ENCODE measurements at regions not wholly inside any gene's neighbourhood (a gene's known extent, or its start where the extent isn't known, plus 50 kb on each side); places are given as distances from the start of the nearest gene placed in this dataset.

- peaks cover 12% of the 10 kb centered on the region; the same call in 1 of the 2 replicates for H4K20me1 ChIP-seq (ENCODE audit: insufficient read depth, low read length)
- no peaks in the 10 kb centered on the region for H3K9me3 ChIP-seq (ENCODE audit: insufficient read depth, low read length, severe bottlenecking)
- ATAC-seq (ENCODE audit: insufficient read depth, low read depth) (no peak), DNase-seq (no peak)
- H2AFZ ChIP-seq (ENCODE audit: low read depth, low read length), result no peak overlapping the region
- H3K4me3 ChIP-seq (ENCODE audit: low read depth in 1 of 2, low read length in 2 of 2), result no peak overlapping the region
- TF ChIP-seq EZH2 (IDR thresholded peaks at IDR 0.05; ENCODE audit: borderline replicate concordance, low read depth, low read length, severe bottlenecking) (no peak), CTCF (IDR thresholded peaks at IDR 0.05; ENCODE audit: borderline replicate concordance, extremely low read depth, low read length, poor library complexity, severe bottlenecking) (no peak)
- H3K9ac ChIP-seq (ENCODE audit: low read depth, low read length), result no peak overlapping the region
- no peaks in the 10 kb centered on the region for H3K79me2 ChIP-seq (ENCODE audit: insufficient read depth, low read length)
- peaks cover 14% of the 10 kb centered on the region for H3K4me1 ChIP-seq (ENCODE audit: insufficient read depth, low read length)
- no peak overlapping the region for H3K4me2 ChIP-seq (ENCODE audit: insufficient read depth, low read length)
- H3K36me3 ChIP-seq (ENCODE audit: insufficient read depth, low read length), result no peaks in the 10 kb centered on the region
- H3K27me3 ChIP-seq (ENCODE audit: insufficient read depth, low read length, poor library complexity), result peaks cover 43% of the 10 kb centered on the region
- no peak overlapping the region for H3K27ac ChIP-seq (ENCODE audit: low read length)
Measured at GRCh38 chr5:157993201-157993600, 134.3 kb upstream of the CLINT1 start.

DNA sequence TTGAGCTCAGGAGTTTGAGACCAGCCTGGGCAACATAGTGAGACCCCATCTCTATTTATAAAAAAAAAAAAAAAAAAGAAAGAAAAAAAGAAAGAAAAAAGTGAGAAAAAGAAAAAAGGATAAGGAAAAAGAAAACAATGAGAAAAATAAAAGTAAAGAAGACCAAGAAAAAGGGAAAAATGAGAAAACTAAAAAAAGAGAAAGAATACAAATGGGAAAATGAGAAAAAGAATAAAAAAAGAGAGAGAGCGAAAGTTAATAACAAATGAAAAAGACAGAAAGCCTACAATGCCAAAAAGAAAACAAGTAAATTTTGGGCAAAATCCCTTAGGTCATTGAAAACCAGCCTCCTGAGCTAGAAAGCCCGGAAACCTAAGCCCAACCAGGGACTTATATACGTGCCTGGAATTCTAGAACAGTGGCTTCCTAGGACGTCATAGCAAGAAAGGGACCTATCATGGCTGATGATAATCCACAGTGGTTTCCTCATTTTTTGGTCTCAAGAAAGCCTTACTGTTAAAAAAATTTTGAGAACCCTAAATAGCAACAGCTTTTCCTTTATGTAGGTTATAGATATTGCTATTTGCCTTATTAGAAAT is 131.7 kb upstream of the CLINT1 start:
- Histone ChIP-seq H3K4me3 (ENCODE audit: low read depth in 1 of 2, low read length in 2 of 2) (no peak overlapping the region), H4K20me1 (ENCODE audit: insufficient read depth, low read length) (peaks cover 12% of the 10 kb centered on the region; the same call in 1 of the 2 replicates), H2AFZ (ENCODE audit: low read depth, low read length) (no peak overlapping the region), H3K9me3 (ENCODE audit: insufficient read depth, low read length, severe bottlenecking) (no peaks in the 10 kb centered on the region), H3K79me2 (ENCODE audit: insufficient read depth, low read length) (no peaks in the 10 kb centered on the region), H3K27ac (ENCODE audit: low read length) (no peak overlapping the region), H3K27me3 (ENCODE audit: insufficient read depth, low read length, poor library complexity) (peaks cover 39% of the 10 kb centered on the region), H3K36me3 (ENCODE audit: insufficient read depth, low read length) (no peaks in the 10 kb centered on the region), H3K4me2 (ENCODE audit: insufficient read depth, low read length) (no peak overlapping the region), H3K9ac (ENCODE audit: low read depth, low read length) (no peak overlapping the region), H3K4me1 (ENCODE audit: insufficient read depth, low read length) (peaks cover 14% of the 10 kb centered on the region)
- DNase-seq, result no peak
- ATAC-seq (ENCODE audit: insufficient read depth, low read depth), result no peak
- TF ChIP-seq CTCF (IDR thresholded peaks at IDR 0.05; ENCODE audit: borderline replicate concordance, extremely low read depth, low read length, poor library complexity, severe bottlenecking) (no peak), EZH2 (IDR thresholded peaks at IDR 0.05; ENCODE audit: borderline replicate concordance, low read depth, low read length, severe bottlenecking) (no peak)

DNA sequence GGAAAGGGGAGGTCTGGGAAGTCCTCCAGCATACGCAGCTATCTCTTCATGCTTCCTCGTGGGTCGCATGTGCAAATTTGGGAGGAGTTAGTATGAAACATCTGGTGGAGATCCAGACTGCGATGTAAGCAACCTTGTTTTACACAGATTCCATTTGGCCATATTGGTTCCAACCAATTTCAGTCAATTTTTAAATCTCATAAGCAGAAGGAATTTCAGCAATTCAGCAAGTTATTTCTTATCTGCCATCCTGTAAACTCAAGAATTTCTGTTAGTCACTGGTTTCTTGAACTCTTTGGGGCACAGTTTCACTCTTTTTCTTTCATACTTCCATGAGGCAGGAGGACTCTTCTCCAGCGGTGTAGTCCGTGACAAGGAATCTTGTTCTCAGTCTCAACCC is 130.4 kb upstream of the CLINT1 start:
- H3K27me3 ChIP-seq (ENCODE audit: insufficient read depth, low read length, poor library complexity), result peaks cover 29% of the 10 kb centered on the region
- no peaks in the 10 kb centered on the region for H3K36me3 ChIP-seq (ENCODE audit: insufficient read depth, low read length)

More for the DNA sequence above, 130.4 kb upstream of the CLINT1 start:
- Histone ChIP-seq H3K9me3 (ENCODE audit: insufficient read depth, low read length, severe bottlenecking) (no peaks in the 10 kb centered on the region), H3K27ac (ENCODE audit: low read length) (no peak overlapping the region), H3K9ac (ENCODE audit: low read depth, low read length) (no peak overlapping the region), H2AFZ (ENCODE audit: low read depth, low read length) (no peak overlapping the region), H4K20me1 (ENCODE audit: insufficient read depth, low read length) (peaks cover 4% of the 10 kb centered on the region; the same call in 1 of the 2 replicates), H3K4me3 (ENCODE audit: low read depth in 1 of 2, low read length in 2 of 2) (no peak overlapping the region), H3K4me2 (ENCODE audit: insufficient read depth, low read length) (no peak overlapping the region), H3K79me2 (ENCODE audit: insufficient read depth, low read length) (no peaks in the 10 kb centered on the region), H3K4me1 (ENCODE audit: insufficient read depth, low read length) (peaks cover 5% of the 10 kb centered on the region)
- no peak for ATAC-seq (ENCODE audit: insufficient read depth, low read depth)
- TF ChIP-seq EZH2 (IDR thresholded peaks at IDR 0.05; ENCODE audit: borderline replicate concordance, low read depth, low read length, severe bottlenecking) (no peak), CTCF (IDR thresholded peaks at IDR 0.05; ENCODE audit: borderline replicate concordance, extremely low read depth, low read length, poor library complexity, severe bottlenecking) (no peak)
- no peak for DNase-seq
